GM18873 (cell line): ENCODE measurements at regions not wholly inside any gene's neighbourhood (a gene's known extent, or its start where the extent isn't known, plus 50 kb on each side); places are given as distances from the start of the nearest gene placed in this dataset.

ENCODE experiments used
- ATAC-seq: cut with Tn5 transposase; IDR thresholded peaks from one replicate; pipeline ENCODE4 v1.9.1; 2021; ENCODE audit warnings: mild to moderate bottlenecking, moderate library complexity, moderate number of reproducible peaks; ENCODE audit not compliant: unreplicated experiment, low FRiP score

GRCh38 chr15:66832664-66833063, 130.6 kb downstream of the SMAD6 start:
- ATAC-seq = no peak

GRCh38 chr15:66833371-66833770, 131.3 kb downstream of the SMAD6 start:
- no peak for ATAC-seq

GRCh38 chr15:66833803-66834202, 131.8 kb downstream of the SMAD6 start:
- no peak for ATAC-seq

GRCh38 chr15:66834881-66835878, 133.1 kb downstream of the SMAD6 start:
- ATAC-seq = no peak

GRCh38 chr15:66836231-66837030, 134.4 kb downstream of the SMAD6 start:
- ATAC-seq = no peak

- no peak for ATAC-seq
Measured at GRCh38 chr15:66838202-66838601, 136.2 kb downstream of the SMAD6 start.

- ATAC-seq = no peak
Measured at GRCh38 chr15:66838671-66839239, 136.7 kb downstream of the SMAD6 start.

- ATAC-seq = no peak
Measured at GRCh38 chr15:66839506-66840112, 137.6 kb downstream of the SMAD6 start.

- ATAC-seq = no peak
Measured at GRCh38 chr15:66840615-66841390, 138.8 kb downstream of the SMAD6 start.

- ATAC-seq = no peak
Measured at GRCh38 chr15:66841953-66842681, 140.1 kb downstream of the SMAD6 start.

GRCh38 chr15:66842710-66843441, 140.8 kb downstream of the SMAD6 start:
- no peak for ATAC-seq

- ATAC-seq = no peak
Measured at GRCh38 chr15:66843581-66843980, 141.5 kb downstream of the SMAD6 start.

- ATAC-seq = no peak
Measured at GRCh38 chr15:66844041-66844746, 142.2 kb downstream of the SMAD6 start.

- no peak for ATAC-seq
Measured at GRCh38 chr15:66844747-66845145, 142.7 kb downstream of the SMAD6 start.

- no peak for ATAC-seq
Measured at GRCh38 chr15:66845266-66845785, 143.3 kb downstream of the SMAD6 start.

GRCh38 chr15:66846031-66846430, 144.0 kb downstream of the SMAD6 start:
- no peak for ATAC-seq

GRCh38 chr15:66846811-66847210, 144.8 kb downstream of the SMAD6 start:
- no peak for ATAC-seq

- no peak for ATAC-seq
Measured at GRCh38 chr15:66847565-66847991, 145.5 kb downstream of the SMAD6 start.
